ENCODE measurements at regions not wholly inside any gene's neighbourhood (a gene's known extent, or its start where the extent isn't known, plus 50 kb on each side); places are given as distances from the start of the nearest gene placed in this dataset.

DNA sequence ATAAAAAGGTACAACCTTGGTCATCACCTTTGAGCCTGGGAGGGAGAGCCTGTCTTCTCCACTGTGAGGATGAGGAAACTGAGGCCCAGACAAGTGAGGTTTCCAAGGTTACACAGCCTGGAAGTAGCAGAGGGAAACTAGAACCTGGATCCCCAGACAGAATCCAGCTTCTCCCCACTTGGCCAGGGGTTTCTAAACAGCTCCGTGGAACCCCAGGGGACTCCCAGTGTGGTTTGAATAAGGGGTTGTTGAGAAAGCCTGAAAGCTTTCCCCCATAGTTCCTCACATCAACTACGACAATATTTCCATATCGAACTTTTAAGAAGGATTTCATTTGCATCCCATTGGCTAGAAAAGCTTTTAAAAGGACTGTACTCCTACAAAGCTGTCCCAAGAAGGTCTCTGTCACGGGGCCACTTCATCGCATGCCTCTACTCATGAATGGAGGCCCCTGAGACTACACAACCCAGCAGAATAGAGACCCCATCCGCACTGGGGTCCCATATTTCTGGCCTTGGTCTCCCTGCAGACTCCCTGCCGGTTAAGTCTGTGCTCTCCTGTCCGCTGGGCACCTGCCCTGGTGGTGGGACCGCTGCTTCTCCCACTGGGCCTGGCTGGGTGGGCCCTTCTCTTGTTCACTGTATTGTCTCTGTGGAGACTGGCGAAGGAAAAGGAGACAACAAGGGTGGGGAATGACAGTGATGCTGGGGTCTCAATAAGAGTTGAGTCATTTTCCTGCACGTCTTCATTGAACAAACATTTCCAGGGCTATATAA, 178.5 kb downstream of the SMAD6 start:
- TF ChIP-seq, protein P1, sequence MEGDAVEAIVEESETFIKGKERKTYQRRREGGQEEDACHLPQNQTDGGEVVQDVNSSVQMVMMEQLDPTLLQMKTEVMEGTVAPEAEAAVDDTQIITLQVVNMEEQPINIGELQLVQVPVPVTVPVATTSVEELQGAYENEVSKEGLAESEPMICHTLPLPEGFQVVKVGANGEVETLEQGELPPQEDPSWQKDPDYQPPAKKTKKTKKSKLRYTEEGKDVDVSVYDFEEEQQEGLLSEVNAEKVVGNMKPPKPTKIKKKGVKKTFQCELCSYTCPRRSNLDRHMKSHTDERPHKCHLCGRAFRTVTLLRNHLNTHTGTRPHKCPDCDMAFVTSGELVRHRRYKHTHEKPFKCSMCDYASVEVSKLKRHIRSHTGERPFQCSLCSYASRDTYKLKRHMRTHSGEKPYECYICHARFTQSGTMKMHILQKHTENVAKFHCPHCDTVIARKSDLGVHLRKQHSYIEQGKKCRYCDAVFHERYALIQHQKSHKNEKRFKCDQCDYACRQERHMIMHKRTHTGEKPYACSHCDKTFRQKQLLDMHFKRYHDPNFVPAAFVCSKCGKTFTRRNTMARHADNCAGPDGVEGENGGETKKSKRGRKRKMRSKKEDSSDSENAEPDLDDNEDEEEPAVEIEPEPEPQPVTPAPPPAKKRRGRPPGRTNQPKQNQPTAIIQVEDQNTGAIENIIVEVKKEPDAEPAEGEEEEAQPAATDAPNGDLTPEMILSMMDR (IDR thresholded peaks at IDR 0.05; ENCODE audit: insufficient read depth in 1 of 2, low read depth in 1 of 2, low read length in 1 of 2, severe bottlenecking in 1 of 2, unreplicated experiment in 1 of 2) = no peak
- no peak overlapping the region for H3K4me3 Mint-ChIP-seq (ENCODE audit: unreplicated experiment)
- ChIA-PET POLR2A (no interaction called here), CTCF (interaction anchor here (0.5 kb wide), 1 partner anchor 490 kb away, joined by 3 read pairs; no protein-coding TSS in a partner anchor)
- no TSS peak for BruUV-seq (replicated peaks)
- no peaks in the 10 kb centered on the region for H3K27me3 Mint-ChIP-seq (ENCODE audit: insufficient read depth, unreplicated experiment)
- Histone ChIP-seq H3K9me3 (no peaks in the 10 kb centered on the region), H3K36me3 (ENCODE audit: control insufficient read depth, insufficient read depth, low read length) (no peaks in the 10 kb centered on the region), H3K4me3 (ENCODE audit: low read depth, low read length) (no peak overlapping the region), H3K27me3 (replicated peaks; ENCODE audit: control insufficient read depth, insufficient read depth, low read length) (no peaks in the 10 kb centered on the region), H3K4me1 (peaks cover 12% of the 10 kb centered on the region)
- H3K4me1 Mint-ChIP-seq (ENCODE audit: low read depth, unreplicated experiment) = peaks cover 12% of the 10 kb centered on the region
- intact Hi-C loops (cut with micrococcal nuclease; ENCODE audit: unreplicated experiment) = no loop called here
- H3K36me3 Mint-ChIP-seq (ENCODE audit: insufficient read depth, unreplicated experiment) = peaks cover 7% of the 10 kb centered on the region
- no peak for DNase-seq
- H3K27ac Mint-ChIP-seq (ENCODE audit: unreplicated experiment) = peak overlapping the region; percentile 68
- H3K9me3 Mint-ChIP-seq (ENCODE audit: unreplicated experiment) = no peaks in the 10 kb centered on the region

DNA sequence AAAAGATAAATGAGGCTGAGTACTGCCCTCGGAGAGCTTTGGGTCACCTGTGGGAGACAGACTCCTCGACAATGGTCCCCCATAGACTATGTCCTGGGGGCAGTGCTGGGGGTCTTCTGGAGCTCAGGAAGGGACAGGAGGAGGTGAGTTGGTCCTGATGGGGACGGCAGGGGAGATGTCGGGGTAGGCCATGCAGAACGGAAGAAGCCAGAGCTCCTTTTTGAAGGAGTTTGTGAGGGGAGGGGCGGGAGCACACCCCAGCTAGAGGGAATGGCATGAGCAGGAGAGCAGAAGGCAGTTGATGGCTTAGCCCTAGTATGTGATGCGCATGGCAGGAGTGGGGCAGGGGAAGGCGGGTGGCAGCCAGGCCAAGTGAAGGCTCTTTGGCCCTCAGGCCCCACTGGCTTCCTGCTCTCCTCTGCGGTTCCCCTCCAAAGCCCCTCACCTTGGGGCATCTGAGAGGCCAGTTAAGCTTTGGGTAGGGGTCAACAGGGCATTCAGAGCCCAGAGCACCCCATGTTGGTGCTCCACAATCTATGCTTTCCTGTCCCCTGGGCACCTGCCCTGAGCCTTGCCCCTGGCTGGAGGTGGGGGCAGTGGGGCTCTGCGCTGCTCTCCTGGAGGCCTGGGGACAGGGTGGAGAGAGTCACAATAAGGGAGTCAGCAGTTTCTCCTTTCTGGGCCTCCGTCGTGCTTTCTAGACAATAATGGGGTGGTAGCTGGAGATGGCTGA, 179.3 kb downstream of the SMAD6 start:
- ChIA-PET POLR2A (no interaction called here), CTCF (interaction anchor here (0.5 kb wide), 1 partner anchor 491 kb away, joined by 3 read pairs; no protein-coding TSS in a partner anchor)
- DNase-seq = no peak
- H3K9me3 ChIP-seq = no peaks in the 10 kb centered on the region
- H3K27me3 ChIP-seq (replicated peaks; ENCODE audit: control insufficient read depth, insufficient read depth, low read length) = no peaks in the 10 kb centered on the region
- intact Hi-C loops (cut with micrococcal nuclease; ENCODE audit: unreplicated experiment) = no loop called here
- Mint-ChIP-seq H3K27ac (ENCODE audit: unreplicated experiment) (peak overlapping the region; percentile 68), H3K4me1 (ENCODE audit: low read depth, unreplicated experiment) (peaks cover 12% of the 10 kb centered on the region), H3K4me3 (ENCODE audit: unreplicated experiment) (no peak overlapping the region), H3K36me3 (ENCODE audit: insufficient read depth, unreplicated experiment) (peaks cover 7% of the 10 kb centered on the region), H3K27me3 (ENCODE audit: insufficient read depth, unreplicated experiment) (no peaks in the 10 kb centered on the region), H3K9me3 (ENCODE audit: unreplicated experiment) (no peaks in the 10 kb centered on the region)
- H3K4me1 ChIP-seq = peaks cover 12% of the 10 kb centered on the region
- no TSS peak for BruUV-seq (replicated peaks)
- TF ChIP-seq, protein P1 (IDR thresholded peaks at IDR 0.05; ENCODE audit: insufficient read depth in 1 of 2, low read depth in 1 of 2, low read length in 1 of 2, severe bottlenecking in 1 of 2, unreplicated experiment in 1 of 2) = no peak
- H3K4me3 ChIP-seq (ENCODE audit: low read depth, low read length) = no peak overlapping the region
- H3K36me3 ChIP-seq (ENCODE audit: control insufficient read depth, insufficient read depth, low read length) = no peaks in the 10 kb centered on the region

DNA sequence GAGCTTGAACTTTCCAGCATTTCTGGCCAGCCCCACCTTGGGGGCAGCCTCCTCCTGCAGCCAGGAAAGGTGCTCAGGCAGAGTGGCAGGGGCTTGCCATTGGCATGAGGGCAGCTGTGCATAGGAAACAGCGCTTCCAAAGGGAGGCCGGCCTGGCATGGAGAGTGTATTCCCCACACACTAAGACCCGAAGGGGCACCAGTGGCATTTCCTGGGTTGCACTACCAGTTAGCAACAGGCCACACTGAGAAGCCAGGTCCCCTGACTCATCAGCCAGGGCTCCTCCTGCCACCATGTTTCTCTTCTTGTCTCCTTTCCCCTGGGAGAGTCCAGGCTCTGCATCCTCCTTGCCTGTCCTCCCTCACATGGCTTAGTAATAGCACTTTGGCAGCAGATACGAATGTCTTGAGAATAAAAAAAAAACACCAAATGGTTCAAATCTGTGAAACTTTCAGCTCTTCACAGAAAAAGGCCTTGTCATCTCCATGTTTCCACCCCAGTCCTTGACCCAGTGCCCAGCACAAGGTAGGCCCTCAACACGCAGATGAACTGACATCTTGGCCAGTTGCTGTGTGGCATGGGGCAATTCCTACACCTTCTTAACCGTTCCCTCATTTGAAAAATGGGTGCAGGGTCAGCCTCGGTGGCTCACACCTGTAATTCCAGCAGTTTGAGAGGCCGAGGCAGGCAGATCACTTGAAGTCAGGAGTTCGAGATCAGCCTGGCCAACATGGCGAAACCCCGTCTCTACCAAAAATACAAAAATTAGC, 180.4 kb downstream of the SMAD6 start:
- TF ChIP-seq, protein P1 (IDR thresholded peaks at IDR 0.05; ENCODE audit: insufficient read depth in 1 of 2, low read depth in 1 of 2, low read length in 1 of 2, severe bottlenecking in 1 of 2, unreplicated experiment in 1 of 2) = no peak
- H3K4me3 ChIP-seq (ENCODE audit: low read depth, low read length) = no peak overlapping the region
- POLR2A ChIA-PET = no interaction called here
- no peak for DNase-seq
- Mint-ChIP-seq H3K27ac (ENCODE audit: unreplicated experiment) (peak overlapping the region; percentile 3), H3K4me1 (ENCODE audit: low read depth, unreplicated experiment) (peaks cover 12% of the 10 kb centered on the region), H3K4me3 (ENCODE audit: unreplicated experiment) (no peak overlapping the region), H3K27me3 (ENCODE audit: insufficient read depth, unreplicated experiment) (no peaks in the 10 kb centered on the region), H3K9me3 (ENCODE audit: unreplicated experiment) (no peaks in the 10 kb centered on the region), H3K36me3 (ENCODE audit: insufficient read depth, unreplicated experiment) (peaks cover 7% of the 10 kb centered on the region)
- no TSS peak for BruUV-seq (replicated peaks)
- H3K36me3 ChIP-seq (ENCODE audit: control insufficient read depth, insufficient read depth, low read length) = no peaks in the 10 kb centered on the region
- CTCF ChIA-PET = no interaction called here
- no peaks in the 10 kb centered on the region for H3K27me3 ChIP-seq (replicated peaks; ENCODE audit: control insufficient read depth, insufficient read depth, low read length)
- intact Hi-C loops (cut with micrococcal nuclease; ENCODE audit: unreplicated experiment) = loop anchor here (1.0 kb wide), 1 partner anchor 21 kb away; no protein-coding TSS in a partner anchor
- H3K9me3 ChIP-seq = no peaks in the 10 kb centered on the region
- H3K4me1 ChIP-seq = peaks cover 12% of the 10 kb centered on the region

All from Caco-2 (cell line).